Panc1 (cell line): ENCODE measurements at regions not wholly inside any gene's neighbourhood (a gene's known extent, or its start where the extent isn't known, plus 50 kb on each side); places are given as distances from the start of the nearest gene placed in this dataset.
A peak's percentile ranks its signal among the peaks of the same experiment; 100 is the strongest.

Source experiments
- ATAC-seq: fragments of 200-7000 bp; cut with Tn5 transposase; 2 replicates; pipeline ENCODE4 v1.9.1; 2020; ENCODE audit warnings: mild to moderate bottlenecking, moderate library complexity
- BruUV-seq: library from RNA; stranded (reverse); fragments of 400-500 nt; replicated peaks from 2 replicates; lab custom pipeline; 2021; lab: Mats Ljungman, UMichigan
- CTCF ChIA-PET: fragments of 300-600 bp; sonication (Branson Sonifier 250); formaldehyde crosslinking; loops from one replicate; lab custom pipeline; 2022; ENCODE audit warnings: antibody characterized with exemption; lab: Charles Lee
- POLR2A ChIA-PET: fragments of 300-600 bp; sonication (Branson Sonifier 250); formaldehyde crosslinking; loops from one replicate; lab custom pipeline; 2022; ENCODE audit warnings: antibody characterized with exemption; lab: Charles Lee
- DNase-seq: peaks from one replicate; pipeline ENCODE4 v3.0.0-alpha.2; 2010; ENCODE audit warnings: low read depth, low spot score
- H3K27ac ChIP-seq: 2 replicates; pipeline ENCODE4 v1.5.1; 2011; ENCODE audit warnings: mild to moderate bottlenecking, low read length, inconsistent platforms
- H3K27me3 ChIP-seq: fragments of 200-500 bp; sonication (Bioruptor generic); 2 replicates; pipeline ENCODE4 v1.6.0; 2014; ENCODE audit warnings: low read length, inconsistent platforms; ENCODE audit not compliant: control insufficient read depth, insufficient read depth
- H3K36me3 ChIP-seq: fragments of 200-500 bp; sonication (Bioruptor generic); 2 replicates; pipeline ENCODE4 v1.5.1; 2014; ENCODE audit warnings: inconsistent platforms, mild to moderate bottlenecking, low read length, moderate library complexity; ENCODE audit not compliant: control insufficient read depth, insufficient read depth
- H3K4me1 ChIP-seq: 2 replicates; pipeline ENCODE4 v1.5.1; 2011; ENCODE audit warnings: inconsistent platforms, mild to moderate bottlenecking, low read length, moderate library complexity; ENCODE audit not compliant: control insufficient read depth, insufficient read depth
- H3K4me3 ChIP-seq, 2 experiments: 2 replicates each; pipeline ENCODE4 v1.5.1; 2011 to 2012; ENCODE audit warnings: low read depth in 2 of 2, low read length in 2 of 2, mild to moderate bottlenecking in 2 of 2, inconsistent platforms in 1 of 2, moderate library complexity in 1 of 2
- H3K9me3 ChIP-seq: fragments of 200-500 bp; sonication (Bioruptor generic); 2 replicates; pipeline ENCODE4 v1.5.1; 2014; ENCODE audit warnings: low read depth, mild to moderate bottlenecking, inconsistent platforms, low read length, moderate library complexity; ENCODE audit not compliant: control insufficient read depth, insufficient read depth
- POLR2AphosphoS5 ChIP-seq: IDR thresholded peaks from 2 replicates; pipeline ENCODE4 v1.6.1; 2012; ENCODE audit warnings: mild to moderate bottlenecking, low read depth, low read length, moderate library complexity
- SIN3A ChIP-seq: IDR thresholded peaks from 2 replicates; pipeline ENCODE4 v1.6.1; 2012; ENCODE audit warnings: low read depth, mild to moderate bottlenecking, low read length, moderate library complexity, borderline replicate concordance; ENCODE audit not compliant: insufficient read depth
- TCF7L2 ChIP-seq: IDR thresholded peaks from 2 replicates; pipeline ENCODE4 v1.6.1; 2011; ENCODE audit warnings: mild to moderate bottlenecking, low read depth, low read length, inconsistent platforms
- in situ Hi-C: cut with HindIII; loops from 2 replicates; pipeline ENCODE4 v1.10.0; 2016; ENCODE audit warnings: low sequenced_read_pairs, low pct_unique_long_range_greater_than_20kb
- intact Hi-C: fragments of 100-400 bp; cut with micrococcal nuclease; formaldehyde crosslinking; loops from one replicate; pipeline ENCODE4 v1.10.0; 2022; ENCODE audit not compliant: unreplicated experiment
- TF ChIP-seq, protein P1 (sequence below), 2 experiments: IDR thresholded peaks; 2 replicates each; pipeline ENCODE4 v1.6.1; 2011 to 2012; ENCODE audit warnings: low read depth in 2 of 2, control low read depth in 1 of 2, low read length in 1 of 2, mild to moderate bottlenecking in 1 of 2, moderate library complexity in 1 of 2; ENCODE audit not compliant: insufficient read depth in 1 of 2
- TF ChIP-seq, protein P2 (sequence below): fragments of 450-650 bp; IDR thresholded peaks from 2 replicates; pipeline ENCODE4 v1.5.1; 2017; ENCODE audit warnings: mild to moderate bottlenecking

DNA sequence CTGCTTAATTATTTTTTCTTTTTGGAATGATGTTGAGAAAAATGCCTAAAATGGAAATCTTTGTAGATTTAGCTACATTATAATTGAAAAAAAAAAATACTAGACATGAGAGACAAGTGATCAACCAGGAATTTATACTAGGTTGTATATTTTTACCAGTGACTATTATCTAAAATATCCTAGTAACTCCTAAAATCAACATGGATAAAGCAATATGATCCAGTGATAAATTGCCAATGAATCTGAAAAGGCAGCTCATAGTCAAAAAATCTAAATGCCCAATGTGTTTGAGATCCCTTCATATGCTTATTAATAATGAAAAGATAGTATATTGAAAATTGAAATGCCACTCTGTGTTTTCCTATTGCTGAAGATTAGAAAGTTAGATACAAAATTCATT is 778.2 kb downstream of the MTRR start:
- in situ Hi-C loops = no loop called here
- Histone ChIP-seq H3K36me3 (no peaks in the 10 kb centered on the region), H3K9me3 (no peaks in the 10 kb centered on the region), H3K4me1 (no peaks in the 10 kb centered on the region), H3K4me3 (no peak overlapping the region), H3K27me3 (no peaks in the 10 kb centered on the region), H3K27ac (no peak overlapping the region)
- TF ChIP-seq SIN3A (no peak), POLR2AphosphoS5 (no peak), TCF7L2 (no peak)
- TF ChIP-seq, protein P1, sequence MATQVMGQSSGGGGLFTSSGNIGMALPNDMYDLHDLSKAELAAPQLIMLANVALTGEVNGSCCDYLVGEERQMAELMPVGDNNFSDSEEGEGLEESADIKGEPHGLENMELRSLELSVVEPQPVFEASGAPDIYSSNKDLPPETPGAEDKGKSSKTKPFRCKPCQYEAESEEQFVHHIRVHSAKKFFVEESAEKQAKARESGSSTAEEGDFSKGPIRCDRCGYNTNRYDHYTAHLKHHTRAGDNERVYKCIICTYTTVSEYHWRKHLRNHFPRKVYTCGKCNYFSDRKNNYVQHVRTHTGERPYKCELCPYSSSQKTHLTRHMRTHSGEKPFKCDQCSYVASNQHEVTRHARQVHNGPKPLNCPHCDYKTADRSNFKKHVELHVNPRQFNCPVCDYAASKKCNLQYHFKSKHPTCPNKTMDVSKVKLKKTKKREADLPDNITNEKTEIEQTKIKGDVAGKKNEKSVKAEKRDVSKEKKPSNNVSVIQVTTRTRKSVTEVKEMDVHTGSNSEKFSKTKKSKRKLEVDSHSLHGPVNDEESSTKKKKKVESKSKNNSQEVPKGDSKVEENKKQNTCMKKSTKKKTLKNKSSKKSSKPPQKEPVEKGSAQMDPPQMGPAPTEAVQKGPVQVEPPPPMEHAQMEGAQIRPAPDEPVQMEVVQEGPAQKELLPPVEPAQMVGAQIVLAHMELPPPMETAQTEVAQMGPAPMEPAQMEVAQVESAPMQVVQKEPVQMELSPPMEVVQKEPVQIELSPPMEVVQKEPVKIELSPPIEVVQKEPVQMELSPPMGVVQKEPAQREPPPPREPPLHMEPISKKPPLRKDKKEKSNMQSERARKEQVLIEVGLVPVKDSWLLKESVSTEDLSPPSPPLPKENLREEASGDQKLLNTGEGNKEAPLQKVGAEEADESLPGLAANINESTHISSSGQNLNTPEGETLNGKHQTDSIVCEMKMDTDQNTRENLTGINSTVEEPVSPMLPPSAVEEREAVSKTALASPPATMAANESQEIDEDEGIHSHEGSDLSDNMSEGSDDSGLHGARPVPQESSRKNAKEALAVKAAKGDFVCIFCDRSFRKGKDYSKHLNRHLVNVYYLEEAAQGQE (IDR thresholded peaks at IDR 0.05; ENCODE audit: insufficient read depth in 1 of 2, low read depth in 2 of 2, low read length in 1 of 2) = no peak
- TF ChIP-seq, protein P2, sequence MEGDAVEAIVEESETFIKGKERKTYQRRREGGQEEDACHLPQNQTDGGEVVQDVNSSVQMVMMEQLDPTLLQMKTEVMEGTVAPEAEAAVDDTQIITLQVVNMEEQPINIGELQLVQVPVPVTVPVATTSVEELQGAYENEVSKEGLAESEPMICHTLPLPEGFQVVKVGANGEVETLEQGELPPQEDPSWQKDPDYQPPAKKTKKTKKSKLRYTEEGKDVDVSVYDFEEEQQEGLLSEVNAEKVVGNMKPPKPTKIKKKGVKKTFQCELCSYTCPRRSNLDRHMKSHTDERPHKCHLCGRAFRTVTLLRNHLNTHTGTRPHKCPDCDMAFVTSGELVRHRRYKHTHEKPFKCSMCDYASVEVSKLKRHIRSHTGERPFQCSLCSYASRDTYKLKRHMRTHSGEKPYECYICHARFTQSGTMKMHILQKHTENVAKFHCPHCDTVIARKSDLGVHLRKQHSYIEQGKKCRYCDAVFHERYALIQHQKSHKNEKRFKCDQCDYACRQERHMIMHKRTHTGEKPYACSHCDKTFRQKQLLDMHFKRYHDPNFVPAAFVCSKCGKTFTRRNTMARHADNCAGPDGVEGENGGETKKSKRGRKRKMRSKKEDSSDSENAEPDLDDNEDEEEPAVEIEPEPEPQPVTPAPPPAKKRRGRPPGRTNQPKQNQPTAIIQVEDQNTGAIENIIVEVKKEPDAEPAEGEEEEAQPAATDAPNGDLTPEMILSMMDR = no peak
- ATAC-seq = no peak
- ChIA-PET CTCF (no interaction called here), POLR2A (no interaction called here)
- BruUV-seq = no TSS peak
- DNase-seq = no peak
- intact Hi-C loops = no loop called here

DNA sequence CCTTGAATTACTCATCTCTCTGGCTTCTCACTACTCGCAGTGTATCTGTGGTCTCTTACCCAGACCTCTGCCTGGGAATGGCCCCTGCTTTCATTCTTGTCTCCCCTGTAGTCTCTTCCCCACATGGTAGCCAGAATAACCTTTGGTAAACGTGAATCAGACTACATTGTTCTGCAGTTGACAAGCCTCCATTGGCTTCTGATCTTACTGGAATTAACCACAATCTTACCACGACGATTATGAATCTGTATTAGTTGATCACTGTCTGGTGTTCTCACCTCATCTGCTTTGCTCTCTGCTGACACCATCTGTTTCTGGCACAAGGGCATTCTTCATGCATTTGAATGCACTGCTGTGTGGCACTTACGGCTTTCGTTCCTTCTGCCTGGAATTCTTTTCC is 781.2 kb downstream of the MTRR start:
- in situ Hi-C loops (no loop called here), intact Hi-C loops (no loop called here)
- no peaks in the 10 kb centered on the region for H3K36me3 ChIP-seq
- no peaks in the 10 kb centered on the region for H3K4me1 ChIP-seq
- no TSS peak for BruUV-seq
- no peaks in the 10 kb centered on the region for H3K9me3 ChIP-seq
- H3K27me3 ChIP-seq = no peaks in the 10 kb centered on the region
- no peak overlapping the region for H3K4me3 ChIP-seq
- TF ChIP-seq POLR2AphosphoS5 (no peak), TCF7L2 (no peak), SIN3A (no peak)
- TF ChIP-seq, protein P1 (IDR thresholded peaks at IDR 0.05; ENCODE audit: insufficient read depth in 1 of 2, low read depth in 2 of 2, low read length in 1 of 2) = no peak
- TF ChIP-seq, protein P2 = 0 out of 2 replicates have a peak, but pooled peaks have one; percentile 12
- DNase-seq = no peak
- no peak overlapping the region for H3K27ac ChIP-seq
- POLR2A ChIA-PET = no interaction called here
- no peak for ATAC-seq
- CTCF ChIA-PET = no interaction called here
